Endothelial cell of umbilical vein (primary cell): ENCODE measurements at regions not wholly inside any gene's neighbourhood (a gene's known extent, or its start where the extent isn't known, plus 50 kb on each side); places are given as distances from the start of the nearest gene placed in this dataset.

ENCODE experiments used
- BruUV-seq: library from RNA; stranded (reverse); fragments of 400-500 nt; replicated peaks from 2 replicates; lab custom pipeline; 2021; lab: Mats Ljungman, UMichigan
- CTCF ChIA-PET: fragments of 300-600, 350-600 bp; sonication (Branson Sonifier 250); formaldehyde crosslinking; loops from one replicate; lab custom pipeline; 2021; ENCODE audit warnings: antibody characterized with exemption, inconsistent platforms; lab: Charles Lee
- POLR2A ChIA-PET: fragments of 300-600, 350-600 bp; sonication (Branson Sonifier 250); formaldehyde crosslinking; loops from one replicate; lab custom pipeline; 2021; ENCODE audit warnings: antibody characterized with exemption, inconsistent platforms; lab: Charles Lee
- DNase-seq: peaks from one replicate; pipeline ENCODE4 v3.0.0-alpha.2; 2011; ENCODE audit warnings: low read depth, low spot score
- FAIRE-seq: peaks from 2 replicates; lab custom pipeline; 2011; peaks lifted over from hg19 to GRCh38; lab: Jason Lieb, UNC
- H2AFZ ChIP-seq: 2 replicates; pipeline ENCODE4 v1.6.0; 2012; ENCODE audit warnings: low read depth, low read length, control low read depth, inconsistent platforms
- H3K27ac ChIP-seq: 2 replicates; pipeline ENCODE4 v1.5.1; 2011; ENCODE audit warnings: low read depth, mild to moderate bottlenecking, control low read depth, low read length, moderate library complexity; ENCODE audit not compliant: insufficient read depth
- H3K27me3 ChIP-seq, 2 experiments: 2 replicates each; pipeline versions ENCODE4 v1.6.0 to v1.6.1; 2011; ENCODE audit warnings: low read length in 2 of 2, mixed read lengths in 1 of 2; ENCODE audit not compliant: control insufficient read depth in 2 of 2, insufficient read depth in 2 of 2
- H3K36me3 ChIP-seq, 2 experiments: 2 replicates in 1 of 2; 3 replicates in 1 of 2; pipeline ENCODE4 v1.5.1; 2011; ENCODE audit warnings: low read length in 2 of 2, mild to moderate bottlenecking in 1 of 2, moderate library complexity in 1 of 2; ENCODE audit not compliant: control insufficient read depth in 2 of 2, insufficient read depth in 2 of 2; ENCODE audit errors: extremely low read depth in 1 of 2
- H3K4me1 ChIP-seq: 3 replicates; pipeline ENCODE4 v1.5.1; 2011; ENCODE audit warnings: mild to moderate bottlenecking, low read length; ENCODE audit not compliant: control insufficient read depth, insufficient read depth; ENCODE audit errors: extremely low read depth
- H3K4me2 ChIP-seq: 2 replicates; pipeline ENCODE4 v1.6.1; 2011; ENCODE audit warnings: low read length, control low read depth, mixed read lengths; ENCODE audit not compliant: insufficient read depth
- H3K4me3 ChIP-seq, 3 experiments: fragments of 200-600 bp in 1 of 3; sonication (generic), shearing (Covaris generic) in 1 of 3; replicated peaks in 1 of 3; 2 replicates each; pipeline ENCODE4 v1.5.1; 2011 to 2016; ENCODE audit warnings: control low read depth in 3 of 3, low read length in 3 of 3, mild to moderate bottlenecking in 2 of 3, inconsistent platforms in 1 of 3, low read depth in 1 of 3, moderate library complexity in 1 of 3; ENCODE audit not compliant: insufficient read depth in 1 of 3
- H3K79me2 ChIP-seq: 2 replicates; pipeline ENCODE4 v1.6.0; 2012; ENCODE audit warnings: low read length, inconsistent platforms; ENCODE audit not compliant: control insufficient read depth, insufficient read depth
- H3K9ac ChIP-seq: replicated peaks from 2 replicates; pipeline ENCODE3; 2011; ENCODE audit warnings: low read length, control low read depth; ENCODE audit not compliant: insufficient read depth; ENCODE audit errors: extremely low read depth
- H3K9me1 ChIP-seq: replicated peaks from 3 replicates; pipeline ENCODE4 v1.6.0; 2011; ENCODE audit warnings: mild to moderate bottlenecking, low read length; ENCODE audit not compliant: control insufficient read depth, insufficient read depth; ENCODE audit errors: extremely low read depth
- H3K9me3 ChIP-seq: replicated peaks from 2 replicates; pipeline ENCODE4 v1.5.1; 2012; ENCODE audit warnings: low read length, inconsistent platforms; ENCODE audit not compliant: control insufficient read depth, insufficient read depth
- H4K20me1 ChIP-seq: replicated peaks from 2 replicates; pipeline ENCODE3; 2011; ENCODE audit warnings: mild to moderate bottlenecking, low read length; ENCODE audit not compliant: control insufficient read depth, insufficient read depth; ENCODE audit errors: extremely low read depth
- EZH2 ChIP-seq: IDR thresholded peaks from 2 replicates; pipeline ENCODE4 v1.6.1; 2012; ENCODE audit warnings: borderline replicate concordance, low read depth, mild to moderate bottlenecking, moderate library complexity, low read length, inconsistent platforms; ENCODE audit not compliant: severe bottlenecking
- FOS ChIP-seq: IDR thresholded peaks from 2 replicates; pipeline ENCODE4 v1.6.1; 2011; ENCODE audit warnings: mild to moderate bottlenecking, low read length, moderate library complexity, borderline replicate concordance; ENCODE audit not compliant: insufficient read depth
- GATA2 ChIP-seq: IDR thresholded peaks from 2 replicates; pipeline ENCODE4 v1.7.0; 2011; ENCODE audit warnings: low read depth, mild to moderate bottlenecking, moderate library complexity, mixed read lengths, low read length; ENCODE audit not compliant: insufficient read length, insufficient read depth
- JUN ChIP-seq: IDR thresholded peaks from 2 replicates; pipeline ENCODE4 v1.6.1; 2011; ENCODE audit warnings: borderline replicate concordance, low read depth; ENCODE audit not compliant: insufficient read length, insufficient read depth
- MYC ChIP-seq: IDR thresholded peaks from one replicate; pipeline ENCODE4 v1.6.1; 2011; ENCODE audit warnings: mild to moderate bottlenecking, low read depth, low read length
- POLR2A ChIP-seq: IDR thresholded peaks from 2 replicates; pipeline ENCODE4 v1.6.1; 2012; ENCODE audit warnings: low read depth, mild to moderate bottlenecking, control low read depth, low read length
- POLR2AphosphoS5 ChIP-seq: IDR thresholded peaks from 2 replicates; pipeline ENCODE4 v1.6.1; 2012; ENCODE audit warnings: low read depth, mild to moderate bottlenecking, control low read depth, low read length, moderate library complexity; ENCODE audit not compliant: insufficient read depth
- dilution Hi-C: fragments of 300-500 bp; cut with MboI; formaldehyde crosslinking; loops from one replicate; pipeline ENCODE4 v1.15.0; 2019; ENCODE audit warnings: low sequenced_read_pairs; ENCODE audit not compliant: extremely low pct_ligation_motif_present
- intact Hi-C: fragments of 100-400 bp; cut with micrococcal nuclease; formaldehyde crosslinking; loops from one replicate; pipeline ENCODE4 v1.10.0; 2022
- TF ChIP-seq, protein P1 (sequence below), 2 donors: IDR thresholded peaks; 1 replicate in 1 of 2; 2 replicates in 1 of 2; pipeline ENCODE4 v1.5.1; 2011; ENCODE audit warnings: low read length in 2 of 2, mild to moderate bottlenecking in 2 of 2, moderate library complexity in 2 of 2, control low read depth in 1 of 2, inconsistent platforms in 1 of 2, low read depth in 1 of 2; ENCODE audit not compliant: insufficient read depth in 1 of 2; ENCODE audit errors: extremely low read depth in 1 of 2
- TF ChIP-seq, protein P2 (sequence below): IDR thresholded peaks from 2 replicates; pipeline ENCODE4 v1.6.1; 2011; ENCODE audit not compliant: insufficient read depth, insufficient read length

DNA sequence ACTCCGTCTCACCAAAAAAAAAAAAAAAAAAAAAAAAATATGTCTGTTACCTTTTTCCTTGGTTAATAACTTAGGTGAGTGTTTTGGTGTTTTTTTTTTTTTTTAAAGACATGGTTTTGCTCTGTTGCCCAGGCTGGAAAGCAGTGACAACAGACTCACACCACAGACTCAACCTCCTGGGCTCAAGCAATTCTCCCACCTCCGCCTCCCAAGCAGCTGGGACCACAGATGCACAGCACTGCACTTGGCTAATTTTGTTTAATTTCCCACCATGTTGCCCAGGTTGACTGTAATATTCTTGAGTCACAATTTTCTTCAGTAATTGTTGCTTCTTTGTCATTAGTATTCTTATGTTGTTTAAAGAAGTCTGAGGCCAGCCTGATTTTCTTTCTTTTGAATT is 149.2 kb upstream of the SYT6 start:
- no peak for FAIRE-seq
- CTCF ChIA-PET: interaction anchor here (1.3 kb wide), 1 partner anchor 20 kb away, joined by 4 read pairs; no protein-coding TSS in a partner anchor
- Histone ChIP-seq H3K9me3 (no peaks in the 10 kb centered on the region), H3K36me3 (no peaks in the 10 kb centered on the region), H3K27ac (no peak overlapping the region), H3K4me3 (no peak overlapping the region), H4K20me1 (no peaks in the 10 kb centered on the region), H2AFZ (no peak overlapping the region), H3K9me1 (no peaks in the 10 kb centered on the region), H3K4me1 (no peaks in the 10 kb centered on the region), H3K4me2 (no peak overlapping the region), H3K9ac (no peak overlapping the region), H3K79me2 (no peaks in the 10 kb centered on the region), H3K27me3 (peaks cover 2 to 5% of the 10 kb centered on the region in 2 experiments)
- TF ChIP-seq POLR2A: no peak
- TF ChIP-seq, protein P1, sequence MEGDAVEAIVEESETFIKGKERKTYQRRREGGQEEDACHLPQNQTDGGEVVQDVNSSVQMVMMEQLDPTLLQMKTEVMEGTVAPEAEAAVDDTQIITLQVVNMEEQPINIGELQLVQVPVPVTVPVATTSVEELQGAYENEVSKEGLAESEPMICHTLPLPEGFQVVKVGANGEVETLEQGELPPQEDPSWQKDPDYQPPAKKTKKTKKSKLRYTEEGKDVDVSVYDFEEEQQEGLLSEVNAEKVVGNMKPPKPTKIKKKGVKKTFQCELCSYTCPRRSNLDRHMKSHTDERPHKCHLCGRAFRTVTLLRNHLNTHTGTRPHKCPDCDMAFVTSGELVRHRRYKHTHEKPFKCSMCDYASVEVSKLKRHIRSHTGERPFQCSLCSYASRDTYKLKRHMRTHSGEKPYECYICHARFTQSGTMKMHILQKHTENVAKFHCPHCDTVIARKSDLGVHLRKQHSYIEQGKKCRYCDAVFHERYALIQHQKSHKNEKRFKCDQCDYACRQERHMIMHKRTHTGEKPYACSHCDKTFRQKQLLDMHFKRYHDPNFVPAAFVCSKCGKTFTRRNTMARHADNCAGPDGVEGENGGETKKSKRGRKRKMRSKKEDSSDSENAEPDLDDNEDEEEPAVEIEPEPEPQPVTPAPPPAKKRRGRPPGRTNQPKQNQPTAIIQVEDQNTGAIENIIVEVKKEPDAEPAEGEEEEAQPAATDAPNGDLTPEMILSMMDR (IDR thresholded peaks at IDR 0.05; ENCODE audit: extremely low read depth in 1 of 2, insufficient read depth in 1 of 2, low read depth in 1 of 2, low read length in 2 of 2): no peak
- no peak for TF ChIP-seq POLR2AphosphoS5
- no peak for TF ChIP-seq FOS
- no peak for TF ChIP-seq MYC
- TF ChIP-seq EZH2: no peak
- TF ChIP-seq, protein P2, sequence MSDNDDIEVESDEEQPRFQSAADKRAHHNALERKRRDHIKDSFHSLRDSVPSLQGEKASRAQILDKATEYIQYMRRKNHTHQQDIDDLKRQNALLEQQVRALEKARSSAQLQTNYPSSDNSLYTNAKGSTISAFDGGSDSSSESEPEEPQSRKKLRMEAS: no peak
- TF ChIP-seq JUN: no peak
- TF ChIP-seq GATA2: no peak
- DNase-seq: no peak
- BruUV-seq: no TSS peak
- POLR2A ChIA-PET: no interaction called here
- dilution Hi-C loops: no loop called here
- intact Hi-C loops: no loop called here
